Stimulated activated naive B cell treated with anti-CD40 and anti-IgM and Interleukin-4, amounts not matched to agents 10 μg/mL and 1 μg/mL and 100 μg/mL, for 72 hours (primary cell): ENCODE measurements at regions not wholly inside any gene's neighbourhood (a gene's known extent, or its start where the extent isn't known, plus 50 kb on each side); places are given as distances from the start of the nearest gene placed in this dataset.

Source experiments
- ATAC-seq, 2 donors: fragments of 150-1000 bp; cut with Tn5 transposase; replicated peaks; 2 replicates each; pipeline ENCODE4 v1.10.0; 2021; ENCODE audit warnings: moderate library complexity in 1 of 2
- DNase-seq: peaks from one replicate; pipeline ENCODE4 v3.0.0; 2021
- H3K27ac Mint-ChIP-seq: one replicate; pipeline ENCODE4 v1.8.0; 2022; ENCODE audit warnings: mild to moderate bottlenecking, mixed read lengths
- H3K27me3 Mint-ChIP-seq, 2 donors: one replicate each; pipeline ENCODE4 v1.8.0; 2022; ENCODE audit warnings: mixed read lengths in 2 of 2
- H3K36me3 Mint-ChIP-seq, 2 donors: one replicate each; pipeline ENCODE4 v1.8.0; 2022; ENCODE audit warnings: mixed read lengths in 2 of 2, mild to moderate bottlenecking in 1 of 2
- H3K4me1 Mint-ChIP-seq, 2 donors: one replicate each; pipeline ENCODE4 v1.8.0; 2022; ENCODE audit warnings: mixed read lengths in 2 of 2, mild to moderate bottlenecking in 1 of 2
- H3K4me3 Mint-ChIP-seq, 2 donors: one replicate each; pipeline ENCODE4 v1.8.0; 2022; ENCODE audit warnings: mild to moderate bottlenecking in 2 of 2, mixed read lengths in 2 of 2, moderate library complexity in 1 of 2
- H3K9me3 Mint-ChIP-seq, 2 donors: one replicate each; pipeline ENCODE4 v1.8.0; 2022; ENCODE audit warnings: mixed read lengths in 2 of 2, mild to moderate bottlenecking in 1 of 2

GRCh38 chr6:48916607-48917006 lies 546.4 kb downstream of the MMUT start:
- H3K4me1 Mint-ChIP-seq = no peaks in the 10 kb centered on the region
- no peaks in the 10 kb centered on the region for H3K36me3 Mint-ChIP-seq
- DNase-seq (no peak), ATAC-seq (no peak)
- H3K27ac Mint-ChIP-seq = no peak overlapping the region
- H3K27me3 Mint-ChIP-seq = no peaks in the 10 kb centered on the region
- H3K4me3 Mint-ChIP-seq = no peak overlapping the region
- H3K9me3 Mint-ChIP-seq = peaks cover 2 to 8% of the 10 kb centered on the region in 2 donors

DNA sequence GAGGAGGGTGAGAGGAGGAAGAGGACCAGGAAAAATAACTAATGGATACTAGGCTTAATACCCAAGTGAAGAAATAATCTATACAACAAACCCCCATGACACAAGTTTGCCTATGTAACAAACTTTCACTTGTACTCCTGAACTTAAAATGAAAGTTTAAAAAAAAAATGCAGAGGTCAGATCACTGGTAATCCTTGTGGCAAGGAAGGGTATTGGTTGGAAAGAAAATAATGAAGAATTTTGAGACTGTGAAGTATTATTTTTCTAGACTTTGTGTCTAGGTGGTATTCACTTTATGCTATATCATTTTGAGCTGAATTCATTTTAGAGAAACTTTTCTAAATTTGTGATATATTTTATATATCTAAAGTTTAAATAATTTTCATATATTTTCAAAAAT lies 547.5 kb downstream of the MMUT start:
- no peak for DNase-seq
- Mint-ChIP-seq H3K9me3 (peaks cover 5 to 8% of the 10 kb centered on the region in 2 donors), H3K4me1 (no peaks in the 10 kb centered on the region), H3K4me3 (no peak overlapping the region), H3K27ac (no peak overlapping the region), H3K27me3 (no peaks in the 10 kb centered on the region), H3K36me3 (no peaks in the 10 kb centered on the region)
- no peak for ATAC-seq

DNA sequence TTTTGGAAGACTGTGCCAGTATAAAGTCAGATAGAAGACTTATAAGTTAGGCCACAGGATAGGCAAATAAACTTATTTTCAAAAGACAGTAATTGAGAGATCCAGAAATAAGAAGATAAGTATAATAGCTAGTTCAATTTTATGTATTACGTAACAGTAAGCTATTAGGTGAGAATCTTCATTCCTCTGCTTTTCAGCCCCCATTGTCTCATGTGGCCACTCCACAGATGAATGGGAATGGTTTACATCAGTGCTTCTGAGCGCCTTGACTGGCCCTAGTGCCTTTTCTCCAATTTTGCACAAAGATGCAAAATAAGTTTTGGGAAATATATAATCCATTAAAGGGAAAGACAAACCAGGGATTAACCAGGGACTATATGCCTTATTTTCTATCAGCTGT lies 550.5 kb downstream of the MMUT start:
- no peaks in the 10 kb centered on the region for H3K27me3 Mint-ChIP-seq
- no peaks in the 10 kb centered on the region for H3K36me3 Mint-ChIP-seq
- H3K4me1 Mint-ChIP-seq = no peaks in the 10 kb centered on the region
- no peak overlapping the region for H3K4me3 Mint-ChIP-seq
- peaks cover 4 to 5% of the 10 kb centered on the region in 2 donors for H3K9me3 Mint-ChIP-seq
- DNase-seq (no peak), ATAC-seq (no peak)
- H3K27ac Mint-ChIP-seq = no peak overlapping the region

DNA sequence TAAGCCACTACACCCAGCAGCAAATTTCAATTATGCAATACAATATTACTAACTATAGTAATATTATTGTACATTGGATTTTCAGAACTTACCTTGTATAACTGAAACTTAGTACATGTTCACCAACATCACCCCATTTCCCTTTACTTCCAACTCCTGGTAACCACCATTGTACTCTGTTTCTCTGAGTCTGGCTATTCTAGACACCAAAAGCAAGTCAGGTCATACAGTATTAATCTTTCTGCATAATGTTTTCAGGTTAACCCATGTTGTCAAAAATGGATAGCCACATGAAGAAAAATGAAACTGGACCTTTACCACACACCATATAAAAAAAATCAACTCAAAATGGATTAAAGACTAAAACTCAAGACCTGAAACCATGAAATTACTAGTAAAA lies 558.2 kb downstream of the MMUT start:
- Mint-ChIP-seq H3K27me3 (no peaks in the 10 kb centered on the region), H3K4me3 (no peak overlapping the region), H3K9me3 (peaks cover 0 to 4% of the 10 kb centered on the region in 2 donors), H3K4me1 (no peaks in the 10 kb centered on the region), H3K36me3 (no peaks in the 10 kb centered on the region), H3K27ac (no peak overlapping the region)
- no peak for DNase-seq
- no peak for ATAC-seq

GRCh38 chr6:48894469-48894868 lies 568.6 kb downstream of the MMUT start:
- no peak overlapping the region for H3K27ac Mint-ChIP-seq
- ATAC-seq = no peak
- DNase-seq = no peak
- peaks cover 0 to 2% of the 10 kb centered on the region in 2 donors for H3K9me3 Mint-ChIP-seq
- no peak overlapping the region for H3K4me3 Mint-ChIP-seq
- H3K4me1 Mint-ChIP-seq = no peaks in the 10 kb centered on the region
- no peaks in the 10 kb centered on the region for H3K27me3 Mint-ChIP-seq
- H3K36me3 Mint-ChIP-seq = no peaks in the 10 kb centered on the region

- no peak for ATAC-seq
- H3K36me3 Mint-ChIP-seq = no peaks in the 10 kb centered on the region
- H3K27me3 Mint-ChIP-seq = no peaks in the 10 kb centered on the region
- no peak overlapping the region for H3K4me3 Mint-ChIP-seq
- no peak for DNase-seq
- peaks cover 0 to 2% of the 10 kb centered on the region in 2 donors for H3K9me3 Mint-ChIP-seq
- H3K4me1 Mint-ChIP-seq = no peaks in the 10 kb centered on the region
- H3K27ac Mint-ChIP-seq = no peak overlapping the region
Observed at GRCh38 chr6:48893048-48893447, 570.0 kb downstream of the MMUT start.

DNA sequence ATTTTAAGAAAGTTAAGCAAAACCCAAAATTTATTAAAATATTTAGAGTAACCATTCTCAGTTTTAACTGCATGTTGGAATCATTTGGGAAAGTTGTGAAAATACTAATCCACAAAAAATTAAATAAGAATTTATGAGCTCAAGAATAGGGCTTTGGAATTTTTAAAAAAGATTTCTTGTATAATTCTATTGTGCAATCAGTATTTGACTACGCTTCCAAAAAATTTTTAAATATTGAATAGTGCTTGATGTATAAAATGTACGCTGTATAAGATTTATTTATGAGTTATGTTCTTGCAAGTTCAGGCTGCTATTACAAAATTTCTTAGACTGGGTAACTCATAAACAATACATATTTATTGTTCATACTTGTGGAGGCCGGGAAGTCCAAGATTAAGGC lies 571.7 kb downstream of the MMUT start:
- peaks cover 0 to 3% of the 10 kb centered on the region in 2 donors for H3K9me3 Mint-ChIP-seq
- H3K27me3 Mint-ChIP-seq = no peaks in the 10 kb centered on the region
- no peak overlapping the region for H3K4me3 Mint-ChIP-seq
- no peaks in the 10 kb centered on the region for H3K4me1 Mint-ChIP-seq
- H3K27ac Mint-ChIP-seq = no peak overlapping the region
- H3K36me3 Mint-ChIP-seq = no peaks in the 10 kb centered on the region
- no peak for DNase-seq
- ATAC-seq = no peak

DNA sequence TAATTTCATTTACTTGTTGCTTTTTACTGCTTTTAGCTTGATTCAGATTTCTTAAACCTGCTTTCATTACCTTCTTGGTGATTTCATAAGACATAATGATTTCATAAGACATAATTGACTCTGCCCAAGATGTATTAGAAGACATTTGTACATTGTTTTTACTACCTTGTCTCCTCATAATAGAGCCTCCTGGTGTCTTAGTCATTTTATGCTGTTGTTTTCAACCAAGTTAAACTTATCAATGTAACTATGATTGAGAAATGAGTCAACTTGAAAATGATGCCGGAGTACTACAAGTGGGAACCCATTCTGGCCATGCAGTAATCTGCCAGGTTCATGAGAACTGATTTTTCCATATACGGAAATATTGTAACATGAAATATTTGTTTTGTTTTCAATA lies 573.6 kb downstream of the MMUT start:
- DNase-seq (no peak), ATAC-seq (no peak)
- H3K36me3 Mint-ChIP-seq = no peaks in the 10 kb centered on the region
- H3K4me3 Mint-ChIP-seq = no peak overlapping the region
- H3K27me3 Mint-ChIP-seq = no peaks in the 10 kb centered on the region
- H3K9me3 Mint-ChIP-seq = peaks cover 0 to 3% of the 10 kb centered on the region in 2 donors
- H3K27ac Mint-ChIP-seq = no peak overlapping the region
- H3K4me1 Mint-ChIP-seq = no peaks in the 10 kb centered on the region

DNA sequence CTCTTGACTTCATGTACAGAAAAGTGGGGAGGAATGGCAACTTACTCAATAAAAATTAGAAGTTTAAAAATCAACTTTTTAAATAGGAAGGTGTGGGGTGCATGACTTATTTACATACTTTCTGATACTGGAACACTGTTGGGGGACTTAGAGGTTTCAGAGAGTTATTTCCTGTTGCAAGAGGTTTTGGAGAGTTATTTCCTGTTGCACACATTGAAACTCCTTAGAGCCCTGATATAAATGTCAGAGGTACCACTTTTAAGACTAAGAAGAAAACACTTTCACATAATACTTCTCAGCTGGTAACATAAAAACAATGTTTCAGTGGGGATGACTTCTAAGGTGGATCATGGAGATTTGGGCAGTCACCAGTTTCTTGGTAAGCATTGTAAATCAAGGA lies 579.9 kb downstream of the MMUT start:
- no peak for DNase-seq
- Mint-ChIP-seq H3K27me3 (no peaks in the 10 kb centered on the region), H3K4me1 (no peaks in the 10 kb centered on the region), H3K4me3 (no peak overlapping the region), H3K36me3 (no peaks in the 10 kb centered on the region), H3K9me3 (peaks cover 4 to 8% of the 10 kb centered on the region in 2 donors), H3K27ac (no peak overlapping the region)
- ATAC-seq = no peak

- H3K27ac Mint-ChIP-seq = no peak overlapping the region
- no peaks in the 10 kb centered on the region for H3K4me1 Mint-ChIP-seq
- ATAC-seq = no peak
Observed at GRCh38 chr6:48881551-48881950, 581.5 kb downstream of the MMUT start.

DNA sequence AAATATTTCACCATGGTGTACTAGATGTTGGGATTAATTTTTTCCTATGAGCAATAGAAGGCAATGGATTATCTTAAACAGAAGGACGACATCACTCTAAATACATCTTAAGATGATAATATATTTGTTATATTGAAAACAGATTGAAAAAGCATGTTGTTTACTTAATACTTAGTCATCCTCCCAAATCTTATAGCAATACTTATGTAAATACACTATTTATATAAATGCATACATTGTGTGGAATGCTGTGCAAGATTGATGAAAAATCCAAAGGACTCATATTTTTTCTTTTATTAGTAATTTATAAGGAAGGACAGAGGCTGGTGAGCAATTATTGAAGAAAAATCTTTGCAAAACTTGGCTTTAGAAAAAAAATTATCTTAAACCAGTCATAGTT lies 593.5 kb downstream of the MMUT start:
- Mint-ChIP-seq H3K27ac (no peak overlapping the region), H3K9me3 (peaks cover 0 to 5% of the 10 kb centered on the region in 2 donors), H3K27me3 (no peaks in the 10 kb centered on the region), H3K4me1 (no peaks in the 10 kb centered on the region), H3K36me3 (no peaks in the 10 kb centered on the region), H3K4me3 (no peak overlapping the region)
- ATAC-seq = no peak
- no peak for DNase-seq

More at GRCh38 chr6:48881551-48881950, 581.5 kb downstream of the MMUT start:
- H3K36me3 Mint-ChIP-seq = no peaks in the 10 kb centered on the region
- DNase-seq = no peak
- H3K4me3 Mint-ChIP-seq = no peak overlapping the region
- H3K9me3 Mint-ChIP-seq = peaks cover 2 to 8% of the 10 kb centered on the region in 2 donors
- no peaks in the 10 kb centered on the region for H3K27me3 Mint-ChIP-seq

DNA sequence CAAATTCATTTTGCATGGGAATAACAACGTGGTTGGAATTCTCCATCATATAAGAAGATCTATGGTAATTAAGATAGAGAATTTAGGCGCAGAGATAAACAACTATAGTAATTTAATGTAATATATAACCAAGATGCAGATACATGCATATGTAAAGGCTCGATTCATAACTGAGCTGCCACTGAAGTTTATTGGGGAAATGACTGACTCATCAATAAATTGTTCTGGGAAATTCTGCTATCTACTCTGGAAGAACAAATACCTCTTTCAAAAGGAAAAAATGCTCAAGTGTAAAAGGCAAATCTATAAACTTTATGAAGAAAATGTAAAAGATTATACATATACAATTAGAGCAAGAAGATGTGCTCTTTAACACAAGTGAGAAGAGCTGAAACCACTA lies 596.4 kb downstream of the MMUT start:
- no peaks in the 10 kb centered on the region for H3K4me1 Mint-ChIP-seq
- H3K27me3 Mint-ChIP-seq = no peaks in the 10 kb centered on the region
- no peak for DNase-seq
- H3K9me3 Mint-ChIP-seq = peaks cover 2 to 4% of the 10 kb centered on the region in 2 donors
- ATAC-seq = no peak
- no peak overlapping the region for H3K27ac Mint-ChIP-seq
- H3K36me3 Mint-ChIP-seq = no peaks in the 10 kb centered on the region
- no peak overlapping the region for H3K4me3 Mint-ChIP-seq

DNA sequence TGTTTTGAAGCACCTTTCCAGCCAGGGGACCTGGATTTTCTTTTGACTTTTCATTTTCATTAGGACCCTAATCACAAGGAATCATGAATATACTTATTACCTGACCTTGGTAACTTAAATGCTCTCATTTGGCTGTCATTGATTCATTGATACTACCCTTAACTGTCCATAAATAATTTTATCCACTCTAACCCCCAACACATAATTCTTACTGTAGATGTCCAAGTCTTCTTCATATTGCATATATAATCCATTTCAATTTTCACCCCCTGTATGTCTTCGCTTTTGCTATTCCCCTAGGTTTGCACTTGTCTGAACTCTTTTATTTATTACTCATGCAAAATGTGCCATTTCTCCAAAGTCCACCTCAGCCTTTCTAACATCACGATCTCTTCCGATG lies 602.9 kb downstream of the MMUT start:
- no peaks in the 10 kb centered on the region for H3K36me3 Mint-ChIP-seq
- DNase-seq (no peak), ATAC-seq (no peak)
- H3K4me1 Mint-ChIP-seq = no peaks in the 10 kb centered on the region
- H3K27ac Mint-ChIP-seq = no peak overlapping the region
- no peaks in the 10 kb centered on the region for H3K27me3 Mint-ChIP-seq
- peaks cover 0 to 4% of the 10 kb centered on the region in 2 donors for H3K9me3 Mint-ChIP-seq
- no peak overlapping the region for H3K4me3 Mint-ChIP-seq

- no peaks in the 10 kb centered on the region for H3K4me1 Mint-ChIP-seq
- no peak overlapping the region for H3K4me3 Mint-ChIP-seq
- H3K9me3 Mint-ChIP-seq = peaks cover 0 to 4% of the 10 kb centered on the region in 2 donors
- H3K36me3 Mint-ChIP-seq = no peaks in the 10 kb centered on the region
- DNase-seq (no peak), ATAC-seq (no peak)
- no peak overlapping the region for H3K27ac Mint-ChIP-seq
- H3K27me3 Mint-ChIP-seq = no peaks in the 10 kb centered on the region
Observed at GRCh38 chr6:48859562-48860123, 603.4 kb downstream of the MMUT start.

DNA sequence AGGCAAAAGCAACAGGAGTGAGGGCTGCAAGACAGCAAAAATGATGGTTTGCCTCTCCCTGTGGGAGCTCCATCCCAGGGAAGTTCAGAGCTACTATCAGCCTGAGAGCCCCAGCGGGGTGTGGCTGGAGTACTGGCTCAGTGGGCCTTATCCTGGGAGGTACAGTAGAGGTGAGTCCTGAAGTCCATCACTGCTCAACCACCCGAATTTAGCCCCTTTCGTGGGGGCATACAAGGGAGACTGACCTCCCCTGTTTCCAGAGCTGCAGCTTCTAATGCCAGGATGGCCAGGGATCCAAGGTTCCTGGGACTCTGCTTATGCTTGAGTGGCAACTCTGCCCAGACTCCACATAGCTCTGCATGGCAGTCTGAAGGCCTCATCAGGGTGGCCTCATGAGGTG lies 617.8 kb downstream of the MMUT start:
- Mint-ChIP-seq H3K9me3 (peaks cover 17 to 25% of the 10 kb centered on the region in 2 donors), H3K4me1 (no peaks in the 10 kb centered on the region), H3K4me3 (no peak overlapping the region), H3K36me3 (no peaks in the 10 kb centered on the region), H3K27ac (no peak overlapping the region), H3K27me3 (no peaks in the 10 kb centered on the region)
- DNase-seq (no peak), ATAC-seq (no peak)

- H3K36me3 Mint-ChIP-seq = no peaks in the 10 kb centered on the region
- H3K27ac Mint-ChIP-seq = no peak overlapping the region
- H3K27me3 Mint-ChIP-seq = no peaks in the 10 kb centered on the region
- H3K9me3 Mint-ChIP-seq = peaks cover 18 to 28% of the 10 kb centered on the region in 2 donors
- H3K4me1 Mint-ChIP-seq = no peaks in the 10 kb centered on the region
- H3K4me3 Mint-ChIP-seq = no peak overlapping the region
- DNase-seq (no peak), ATAC-seq (no peak)
Observed at GRCh38 chr6:48844696-48845095, 618.4 kb downstream of the MMUT start.
